Tibial nerve (tissue), 3 donors: ENCODE measurements at regions not wholly inside any gene's neighbourhood (a gene's known extent, or its start where the extent isn't known, plus 50 kb on each side); places are given as distances from the start of the nearest gene placed in this dataset.

Experiments used
- POLR2A ChIP-seq, 2 donors: fragments of 450-650 bp; IDR thresholded peaks; one replicate each; pipeline ENCODE4 v1.6.1; 2017; ENCODE audit warnings: antibody characterized with exemption in 2 of 2, mild to moderate bottlenecking in 2 of 2, moderate library complexity in 2 of 2
- TF ChIP-seq, protein P1 (sequence below), 5 experiments: fragments of 200-600 bp in 3 of 5; fragments of 450-650 bp in 2 of 5; sonication (generic) in 3 of 5; IDR thresholded peaks; one replicate each; pipeline ENCODE4 v1.5.1; 2016 to 2019; ENCODE audit warnings: antibody characterized with exemption in 5 of 5, mild to moderate bottlenecking in 3 of 5, moderate library complexity in 2 of 5

- TF ChIP-seq, protein P1, sequence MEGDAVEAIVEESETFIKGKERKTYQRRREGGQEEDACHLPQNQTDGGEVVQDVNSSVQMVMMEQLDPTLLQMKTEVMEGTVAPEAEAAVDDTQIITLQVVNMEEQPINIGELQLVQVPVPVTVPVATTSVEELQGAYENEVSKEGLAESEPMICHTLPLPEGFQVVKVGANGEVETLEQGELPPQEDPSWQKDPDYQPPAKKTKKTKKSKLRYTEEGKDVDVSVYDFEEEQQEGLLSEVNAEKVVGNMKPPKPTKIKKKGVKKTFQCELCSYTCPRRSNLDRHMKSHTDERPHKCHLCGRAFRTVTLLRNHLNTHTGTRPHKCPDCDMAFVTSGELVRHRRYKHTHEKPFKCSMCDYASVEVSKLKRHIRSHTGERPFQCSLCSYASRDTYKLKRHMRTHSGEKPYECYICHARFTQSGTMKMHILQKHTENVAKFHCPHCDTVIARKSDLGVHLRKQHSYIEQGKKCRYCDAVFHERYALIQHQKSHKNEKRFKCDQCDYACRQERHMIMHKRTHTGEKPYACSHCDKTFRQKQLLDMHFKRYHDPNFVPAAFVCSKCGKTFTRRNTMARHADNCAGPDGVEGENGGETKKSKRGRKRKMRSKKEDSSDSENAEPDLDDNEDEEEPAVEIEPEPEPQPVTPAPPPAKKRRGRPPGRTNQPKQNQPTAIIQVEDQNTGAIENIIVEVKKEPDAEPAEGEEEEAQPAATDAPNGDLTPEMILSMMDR (IDR thresholded peaks at IDR 0.05): no peak
- no peak for TF ChIP-seq POLR2A (IDR thresholded peaks at IDR 0.05)
Observed at GRCh38 chr5:145699846-145700245, 135.3 kb downstream of the PRELID2 start.
